ENCODE measurements at regions not wholly inside any gene's neighbourhood (a gene's known extent, or its start where the extent isn't known, plus 50 kb on each side); places are given as distances from the start of the nearest gene placed in this dataset.

DNA sequence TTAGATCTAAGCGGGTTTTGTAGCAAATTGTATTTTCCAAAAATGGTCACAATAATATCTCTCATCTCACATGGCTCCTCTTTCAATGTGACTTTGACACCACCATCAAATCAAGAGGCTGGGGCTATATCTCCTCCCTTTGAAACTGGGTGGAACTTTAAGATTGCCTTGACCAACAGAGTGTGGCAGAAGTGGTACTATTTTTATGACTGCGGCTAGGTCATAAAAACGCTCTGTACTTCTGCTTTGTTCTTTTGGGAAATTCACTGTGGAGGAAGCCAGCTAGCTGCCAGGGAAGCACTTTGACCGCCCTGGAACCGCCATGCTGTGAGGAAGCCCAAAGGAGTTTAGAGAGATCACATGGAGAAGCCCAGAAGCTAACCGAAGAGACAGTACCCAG, 50.7 kb upstream of the ACOT11 start:
- FAIRE-seq (no peak), DNase-seq (ENCODE audit: extremely low spot score, insufficient read length, low read depth) (no peak)

- no peak for FAIRE-seq
- no peak for DNase-seq (ENCODE audit: extremely low spot score, insufficient read length, low read depth)
Observed at GRCh38 chr1:54495954-54496353, 52.1 kb upstream of the ACOT11 start.

DNA sequence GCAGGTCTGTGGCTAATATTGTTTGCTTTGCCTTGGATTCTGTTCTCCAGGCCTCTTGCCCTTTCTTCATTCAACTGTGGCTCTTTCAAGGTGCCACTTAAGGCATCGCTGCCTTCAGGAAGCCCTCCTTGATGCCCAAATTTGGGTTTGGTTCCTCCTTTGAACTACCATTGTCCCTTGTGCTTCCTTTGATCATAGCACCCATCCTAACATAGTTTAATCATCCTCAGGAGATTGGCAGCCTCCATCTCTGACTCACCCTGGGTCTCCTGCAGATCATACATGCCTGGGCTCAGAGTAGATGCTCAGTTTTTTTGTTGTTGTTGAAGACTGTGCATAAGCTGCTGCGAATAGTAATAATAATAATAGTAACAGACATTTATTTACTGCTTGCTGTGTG, 54.4 kb upstream of the ACOT11 start:
- DNase-seq (ENCODE audit: extremely low spot score, insufficient read length, low read depth) (no peak), FAIRE-seq (no peak)

DNA sequence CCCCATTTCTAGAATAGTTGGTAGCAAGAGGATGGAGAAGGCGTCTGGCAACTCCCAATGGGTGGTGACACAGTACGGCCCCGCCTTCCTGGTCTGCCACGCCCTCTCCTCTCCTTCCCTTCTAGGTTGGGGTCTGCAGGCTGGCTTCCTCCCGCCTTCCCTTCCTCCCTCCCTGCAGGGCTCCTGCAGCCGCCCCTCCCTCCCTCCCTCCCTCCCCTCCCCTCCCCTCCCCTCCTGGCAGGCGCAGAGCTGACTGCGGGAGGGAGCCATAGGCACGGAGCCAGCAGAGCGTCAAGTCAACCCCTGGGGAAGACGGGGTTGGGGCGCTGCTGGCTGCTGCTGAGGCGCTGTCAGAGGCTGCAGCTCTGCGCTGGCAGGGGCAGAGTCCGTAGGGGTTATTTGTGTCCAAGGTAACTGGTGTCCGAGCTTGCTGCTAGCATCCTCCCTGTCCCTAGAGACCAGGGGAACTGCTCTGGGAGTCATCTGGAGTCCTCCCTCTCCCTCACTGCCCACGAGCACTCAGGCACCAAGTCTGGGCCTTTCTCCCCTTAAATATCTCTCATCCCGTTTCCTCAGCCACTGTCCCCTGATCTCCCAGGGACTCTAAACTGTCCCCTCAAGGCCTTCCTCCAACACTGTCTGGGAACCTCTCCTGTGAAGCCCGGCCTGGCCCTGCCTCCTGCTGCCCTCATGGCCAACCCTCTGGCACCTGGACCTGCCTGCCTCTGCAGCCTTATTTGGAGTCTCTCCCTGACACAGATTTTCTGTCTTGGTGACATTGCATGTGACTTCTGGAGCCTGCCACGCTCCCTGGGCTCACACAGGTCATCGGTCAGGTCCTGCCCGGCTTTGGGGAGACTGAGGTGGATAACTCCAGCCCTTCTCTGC, 57.4 kb upstream of the ACOT11 start:
- no peak for FAIRE-seq
- no peak for DNase-seq (ENCODE audit: extremely low spot score, insufficient read length, low read depth)

GRCh38 chr1:54489627-54490250, 58.3 kb upstream of the ACOT11 start:
- FAIRE-seq (no peak), DNase-seq (ENCODE audit: extremely low spot score, insufficient read length, low read depth) (no peak)

- FAIRE-seq (peak; percentile 75), DNase-seq (ENCODE audit: extremely low spot score, insufficient read length, low read depth) (peak; percentile 80)
Observed at GRCh38 chr1:54488779-54489626, 59.0 kb upstream of the ACOT11 start.

DNA sequence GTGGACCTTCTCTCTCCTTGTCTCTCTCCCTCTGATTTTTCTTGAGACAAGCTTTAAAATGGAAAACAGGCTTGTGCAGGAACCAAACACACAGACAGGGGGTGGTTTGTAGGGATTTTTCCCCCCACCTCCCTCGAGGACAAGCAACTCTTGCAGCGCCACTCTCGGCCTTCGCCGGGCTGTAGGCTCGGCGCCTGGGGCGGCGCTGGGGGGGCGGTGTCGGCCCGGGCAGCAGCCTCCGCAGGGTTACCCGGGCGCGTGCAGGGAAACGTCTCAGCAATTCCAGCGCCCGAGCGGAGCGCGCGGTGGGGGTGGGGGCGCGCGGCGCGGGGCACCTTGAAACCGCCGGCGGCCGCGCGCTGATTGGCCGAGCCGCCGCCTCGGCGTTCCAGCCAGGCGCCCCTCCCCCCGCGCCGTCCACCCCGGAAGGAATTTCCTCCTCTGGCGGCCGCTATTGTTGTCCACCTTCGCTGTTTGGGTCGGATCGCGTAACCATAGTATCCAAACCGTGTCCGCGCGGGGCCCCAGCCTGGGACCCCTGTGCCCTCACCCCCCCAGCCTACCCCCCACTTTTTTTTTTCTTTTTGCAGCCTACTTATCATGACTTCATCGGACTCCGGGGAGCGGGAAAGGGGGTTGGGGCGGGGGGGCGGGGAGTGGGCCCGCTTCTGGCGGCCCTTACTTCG, 59.8 kb upstream of the ACOT11 start:
- DNase-seq (ENCODE audit: extremely low spot score, insufficient read length, low read depth) (peak; percentile 64), FAIRE-seq (peak; percentile 59)

DNA sequence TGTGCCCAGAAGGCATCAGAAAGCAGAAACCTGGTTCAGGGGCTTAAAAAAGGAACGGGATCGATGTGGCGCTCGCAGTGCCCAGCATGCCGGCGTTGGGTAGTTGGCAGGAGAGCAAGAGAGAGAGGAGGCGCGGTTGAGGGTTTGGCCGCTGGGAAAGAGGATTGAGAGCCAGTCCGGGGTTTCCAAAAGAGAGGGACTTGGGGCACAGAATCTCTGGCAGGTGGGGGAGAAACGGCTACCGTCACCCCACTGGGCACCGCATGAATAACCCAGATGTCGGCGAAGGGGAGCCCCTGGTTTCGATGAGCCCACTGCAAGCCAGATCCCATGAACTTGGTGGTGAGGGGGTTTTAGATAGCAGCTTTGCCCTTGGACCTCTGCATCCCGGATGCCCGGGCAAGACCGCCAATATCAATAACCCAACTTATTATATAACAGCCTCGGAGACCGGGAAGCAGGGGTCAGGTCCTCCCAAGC, 60.4 kb upstream of the ACOT11 start:
- no peak for DNase-seq (ENCODE audit: extremely low spot score, insufficient read length, low read depth)
- peak; percentile 33 for FAIRE-seq

- no peak for FAIRE-seq
- no peak for DNase-seq (ENCODE audit: extremely low spot score, insufficient read length, low read depth)
Observed at GRCh38 chr1:54486907-54487306, 61.1 kb upstream of the ACOT11 start.

GRCh38 chr1:54485416-54485815, 62.6 kb upstream of the ACOT11 start:
- no peak for FAIRE-seq
- no peak for DNase-seq (ENCODE audit: extremely low spot score, insufficient read length, low read depth)

- DNase-seq (ENCODE audit: extremely low spot score, insufficient read length, low read depth): no peak
- no peak for FAIRE-seq
Observed at GRCh38 chr1:54483875-54484437, 64.1 kb upstream of the ACOT11 start.

DNA sequence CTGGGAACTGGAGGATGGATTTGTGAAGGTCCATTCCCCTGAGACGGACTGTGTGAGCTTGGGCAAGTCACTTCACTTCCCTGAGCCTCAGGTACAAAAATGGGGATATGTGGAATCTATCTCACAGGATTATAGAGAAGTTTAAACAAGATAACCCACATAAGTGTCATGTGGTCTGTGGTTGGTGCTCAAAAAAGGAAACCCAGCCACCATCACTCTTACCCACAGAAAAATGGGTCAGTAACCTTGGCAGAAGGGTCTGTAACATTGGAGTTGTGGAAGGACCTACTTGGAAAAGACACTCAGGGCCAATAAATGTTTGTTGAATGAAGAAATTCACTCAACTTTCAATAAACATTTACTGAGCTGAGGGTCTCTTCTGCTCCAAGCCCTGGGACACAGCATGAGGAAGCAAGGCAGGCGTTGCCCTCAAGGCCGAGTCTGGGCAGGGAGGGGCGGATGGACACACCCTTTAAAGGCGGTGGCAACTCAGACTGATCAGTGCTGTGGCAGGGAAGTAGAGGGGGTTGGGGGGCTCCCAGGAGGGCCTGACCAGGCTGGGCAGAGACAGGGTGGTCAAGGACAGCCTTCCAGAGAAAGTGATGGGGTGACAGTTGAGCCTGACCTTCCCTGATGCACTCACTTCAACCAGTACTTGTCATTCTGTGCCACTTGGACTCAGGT, 66.7 kb upstream of the ACOT11 start:
- no peak for DNase-seq (ENCODE audit: extremely low spot score, insufficient read length, low read depth)
- peak; percentile 9 for FAIRE-seq

GRCh38 chr1:54480525-54480848, 67.5 kb upstream of the ACOT11 start:
- FAIRE-seq (no peak), DNase-seq (ENCODE audit: extremely low spot score, insufficient read length, low read depth) (no peak)

DNA sequence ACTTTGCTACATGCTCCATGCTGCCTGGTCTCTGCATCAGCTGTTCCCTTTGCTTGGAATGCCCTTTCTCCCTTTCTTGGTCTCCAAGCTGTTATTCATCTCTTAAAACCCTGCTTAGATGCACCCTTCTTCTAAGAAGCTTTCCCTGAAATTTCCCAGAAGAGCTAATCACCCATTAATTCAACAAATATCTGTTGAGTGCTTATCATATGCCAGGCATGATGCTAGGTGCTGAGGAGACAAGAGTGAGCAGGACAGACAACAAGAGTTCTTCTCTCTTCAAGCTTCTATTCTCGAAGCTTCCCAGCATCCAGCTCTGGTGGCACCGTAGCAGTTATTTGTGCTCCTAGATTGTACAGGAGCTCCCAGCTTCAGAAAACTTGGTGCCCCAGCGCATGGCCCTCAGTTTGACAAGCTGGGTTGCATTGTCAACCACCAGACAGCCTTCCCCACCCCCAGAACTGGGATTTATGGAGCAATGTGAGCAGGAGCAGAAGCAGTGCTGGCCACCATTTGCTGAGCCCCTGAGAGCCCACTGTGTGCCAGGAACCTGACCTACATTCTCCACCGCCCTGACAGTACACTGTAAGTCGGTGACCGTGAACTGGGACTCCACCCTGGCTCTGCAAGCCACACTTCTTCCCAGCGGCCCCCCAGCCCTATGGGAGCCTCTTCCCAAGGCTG, 68.0 kb upstream of the ACOT11 start:
- FAIRE-seq: no peak
- DNase-seq (ENCODE audit: extremely low spot score, insufficient read length, low read depth): no peak

DNA sequence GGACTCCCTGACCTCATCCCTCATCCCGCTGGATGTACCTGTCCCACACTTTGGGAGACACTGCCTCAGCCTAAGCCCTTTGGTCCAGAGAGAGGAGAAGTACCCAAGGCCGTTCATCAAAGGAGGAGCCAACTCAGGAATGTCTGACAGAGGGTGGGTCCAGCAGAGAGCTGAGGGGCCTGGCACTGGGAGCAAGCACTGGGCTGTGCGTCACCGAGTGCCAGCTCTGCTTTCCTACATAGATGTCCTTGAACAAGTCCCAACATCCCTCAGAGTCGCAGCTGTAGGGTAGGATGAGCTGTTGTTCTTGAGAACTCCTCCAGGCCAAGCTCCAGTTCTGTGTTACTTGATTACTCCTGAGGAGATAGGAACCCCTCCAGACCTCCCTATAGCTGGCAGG, 68.8 kb upstream of the ACOT11 start:
- FAIRE-seq (no peak), DNase-seq (ENCODE audit: extremely low spot score, insufficient read length, low read depth) (no peak)

GRCh38 chr1:54477153-54477561, 70.9 kb upstream of the ACOT11 start:
- DNase-seq (ENCODE audit: extremely low spot score, insufficient read length, low read depth) (no peak), FAIRE-seq (no peak)

DNA sequence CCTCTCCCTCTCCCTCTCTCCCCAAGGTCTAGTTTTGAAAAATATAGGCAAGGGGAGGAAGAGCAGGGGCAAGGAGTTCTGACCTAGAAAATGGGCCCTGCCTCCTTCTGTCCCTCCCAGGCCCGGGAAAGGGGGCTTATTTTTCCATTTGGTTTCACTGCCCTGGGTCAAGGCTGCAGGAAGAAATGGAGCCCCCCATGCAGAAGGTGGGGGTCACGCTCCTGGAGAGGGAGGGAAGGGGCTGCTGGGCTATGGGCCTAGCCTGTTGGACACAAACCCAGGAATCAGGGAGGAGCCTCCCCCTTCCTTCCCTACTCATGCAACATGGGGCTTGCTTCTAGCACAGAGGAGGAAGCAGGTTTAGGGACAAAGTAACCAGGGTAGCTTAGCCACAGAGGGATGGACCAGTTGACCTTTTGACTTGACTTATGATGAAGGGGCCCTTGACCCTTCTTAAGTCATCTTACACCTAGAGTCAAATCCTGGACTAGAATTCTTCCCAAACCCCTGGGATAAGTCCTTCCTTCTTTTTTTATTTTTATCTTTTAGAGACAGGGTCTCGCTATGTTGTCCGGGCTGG, 70.4 kb upstream of the SSBP3 start:
- DNase-seq (ENCODE audit: extremely low spot score, insufficient read length, low read depth) (no peak), FAIRE-seq (no peak)

DNA sequence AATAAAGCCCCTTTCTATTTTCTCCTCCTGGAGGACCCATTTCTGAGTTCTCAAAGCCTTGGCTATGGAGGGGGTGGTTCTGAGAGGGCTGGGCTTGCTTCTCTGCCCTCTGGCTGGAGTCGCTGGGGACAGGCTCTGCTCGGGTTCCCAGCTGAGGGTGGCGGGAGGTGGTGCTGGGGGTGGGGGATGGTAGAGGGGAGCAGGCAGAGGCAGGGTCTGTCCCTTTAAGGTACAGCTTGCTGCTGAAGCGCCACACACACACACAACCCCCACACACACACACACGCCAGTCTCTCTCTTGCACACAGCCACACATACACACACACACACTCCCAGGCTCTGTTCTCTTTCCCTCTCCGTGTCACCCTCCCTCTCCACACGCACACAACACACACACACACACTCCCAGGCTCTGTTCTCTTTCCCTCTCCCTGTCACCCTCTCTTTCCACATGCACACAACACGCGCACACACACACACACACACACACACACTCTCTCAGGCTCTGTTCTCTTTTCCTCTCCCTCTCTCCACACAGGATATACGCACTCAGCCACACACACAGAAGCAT, 69.8 kb upstream of the SSBP3 start:
- DNase-seq (ENCODE audit: extremely low spot score, insufficient read length, low read depth) (no peak), FAIRE-seq (no peak)
